PC-3 (cell line): ENCODE measurements at regions not wholly inside any gene's neighbourhood (a gene's known extent, or its start where the extent isn't known, plus 50 kb on each side); places are given as distances from the start of the nearest gene placed in this dataset.

Experiments
- EZH2 ChIP-seq: fragments of 300-600 bp; sonication (generic); IDR thresholded peaks from one replicate; pipeline ENCODE4 v1.6.1; 2017; ENCODE audit warnings: antibody characterized with exemption, mild to moderate bottlenecking, low read length; ENCODE audit not compliant: unreplicated experiment
- EZH2phosphoT487 ChIP-seq: fragments of 300-600 bp; sonication (generic); IDR thresholded peaks from 2 replicates; pipeline ENCODE4 v1.6.1; 2018; ENCODE audit warnings: mild to moderate bottlenecking, antibody characterized with exemption, low read length, borderline replicate concordance
- TF ChIP-seq, protein P1 (sequence below): fragments of 300-600 bp; sonication (generic); conservative IDR thresholded peaks from 2 replicates; pipeline ENCODE4 v1.5.1; 2017; ENCODE audit warnings: antibody characterized with exemption, low read depth, mild to moderate bottlenecking, low read length

DNA sequence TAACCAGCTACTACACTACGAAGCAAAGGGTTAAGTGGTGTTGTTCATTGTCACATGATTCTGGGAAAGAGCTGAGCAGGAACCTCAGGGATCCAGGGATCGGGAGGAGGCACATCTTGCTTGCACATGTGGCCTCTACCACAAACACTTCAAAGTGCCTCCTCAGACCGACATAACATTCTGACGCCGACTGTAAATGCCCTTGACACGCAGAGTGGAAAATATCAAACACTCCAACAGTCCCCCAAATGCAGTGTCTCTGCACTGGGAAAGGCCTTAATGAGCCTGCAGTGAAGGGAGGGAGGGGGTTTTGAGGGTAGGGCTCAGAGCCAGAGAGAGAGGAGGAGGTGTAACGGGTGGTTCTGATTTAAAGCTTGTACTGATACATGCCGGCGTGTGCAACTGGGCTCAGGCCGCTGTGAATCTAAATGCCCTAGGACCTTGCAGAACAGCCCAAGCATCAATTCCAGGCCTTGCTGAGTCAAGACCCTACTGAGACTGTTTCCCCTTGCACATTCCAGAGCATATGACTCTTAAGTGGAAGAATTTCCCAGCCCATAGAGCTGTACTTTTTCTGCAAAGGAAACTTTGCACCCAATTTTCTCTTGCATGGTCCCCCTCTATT, 163.7 kb downstream of the NTMT2 start:
- TF ChIP-seq, protein P1, sequence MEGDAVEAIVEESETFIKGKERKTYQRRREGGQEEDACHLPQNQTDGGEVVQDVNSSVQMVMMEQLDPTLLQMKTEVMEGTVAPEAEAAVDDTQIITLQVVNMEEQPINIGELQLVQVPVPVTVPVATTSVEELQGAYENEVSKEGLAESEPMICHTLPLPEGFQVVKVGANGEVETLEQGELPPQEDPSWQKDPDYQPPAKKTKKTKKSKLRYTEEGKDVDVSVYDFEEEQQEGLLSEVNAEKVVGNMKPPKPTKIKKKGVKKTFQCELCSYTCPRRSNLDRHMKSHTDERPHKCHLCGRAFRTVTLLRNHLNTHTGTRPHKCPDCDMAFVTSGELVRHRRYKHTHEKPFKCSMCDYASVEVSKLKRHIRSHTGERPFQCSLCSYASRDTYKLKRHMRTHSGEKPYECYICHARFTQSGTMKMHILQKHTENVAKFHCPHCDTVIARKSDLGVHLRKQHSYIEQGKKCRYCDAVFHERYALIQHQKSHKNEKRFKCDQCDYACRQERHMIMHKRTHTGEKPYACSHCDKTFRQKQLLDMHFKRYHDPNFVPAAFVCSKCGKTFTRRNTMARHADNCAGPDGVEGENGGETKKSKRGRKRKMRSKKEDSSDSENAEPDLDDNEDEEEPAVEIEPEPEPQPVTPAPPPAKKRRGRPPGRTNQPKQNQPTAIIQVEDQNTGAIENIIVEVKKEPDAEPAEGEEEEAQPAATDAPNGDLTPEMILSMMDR = no peak
- TF ChIP-seq EZH2 (no peak), EZH2phosphoT487 (no peak)
